ENCODE measurements at regions not wholly inside any gene's neighbourhood (a gene's known extent, or its start where the extent isn't known, plus 50 kb on each side); places are given as distances from the start of the nearest gene placed in this dataset.

- Mint-ChIP-seq H3K4me1 (peaks cover 33% of the 10 kb centered on the region), H3K9me3 (peaks cover 13% of the 10 kb centered on the region), H3K27ac (no peak overlapping the region), H3K4me3 (no peak overlapping the region), H3K27me3 (ENCODE audit: insufficient read depth) (peaks cover 19% of the 10 kb centered on the region), H3K36me3 (ENCODE audit: low read depth) (peaks cover 6% of the 10 kb centered on the region)
- Histone ChIP-seq H3K4me1 (ENCODE audit: control insufficient read depth, insufficient read depth, low read length) (peaks cover 6% of the 10 kb centered on the region), H3K4me3 (ENCODE audit: low read length) (no peak overlapping the region), H3K9ac (ENCODE audit: extremely low read depth, low read length, poor library complexity, severe bottlenecking) (no peak overlapping the region), H3K9me3 (ENCODE audit: control insufficient read depth, low read length) (peaks cover 11% of the 10 kb centered on the region), H3K36me3 (ENCODE audit: control insufficient read depth, insufficient read depth, low read length) (no peaks in the 10 kb centered on the region), H3K27ac (ENCODE audit: low read depth, low read length) (no peak overlapping the region), H3K27me3 (ENCODE audit: control insufficient read depth, insufficient read depth, low read length, poor library complexity, severe bottlenecking) (no peaks in the 10 kb centered on the region)
- 86 to 94% methylated on average over 3 to 11 of the region's 11 CpGs for WGBS, 2 experiments (ENCODE audit: insufficient coverage in 1 of 2, insufficient read length in 1 of 2)
- TF ChIP-seq CTCF (conservative IDR thresholded peaks at IDR 0.05), result peak; percentile 61
- peak; percentile 75 for DNase-seq
Observed at GRCh38 chr11:116657842-116658825, 114.7 kb downstream of the BUD13 start.

- TF ChIP-seq CTCF (conservative IDR thresholded peaks at IDR 0.05), result no peak
- H3K36me3 ChIP-seq (ENCODE audit: control insufficient read depth, insufficient read depth, low read length), result no peaks in the 10 kb centered on the region
- no peak overlapping the region for H3K9ac ChIP-seq (ENCODE audit: extremely low read depth, low read length, poor library complexity, severe bottlenecking)
- H3K9me3 Mint-ChIP-seq, result peaks cover 13% of the 10 kb centered on the region
- no peak overlapping the region for H3K27ac Mint-ChIP-seq
- peaks cover 11% of the 10 kb centered on the region for H3K9me3 ChIP-seq (ENCODE audit: control insufficient read depth, low read length)
- peaks cover 22% of the 10 kb centered on the region for H3K4me1 Mint-ChIP-seq
- DNase-seq, result no peak
- no peak overlapping the region for H3K4me3 ChIP-seq (ENCODE audit: low read length)
- no peak overlapping the region for H3K4me3 Mint-ChIP-seq
- peaks cover 7% of the 10 kb centered on the region for H3K27me3 Mint-ChIP-seq (ENCODE audit: insufficient read depth)
- peaks cover 6% of the 10 kb centered on the region for H3K36me3 Mint-ChIP-seq (ENCODE audit: low read depth)
- no peaks in the 10 kb centered on the region for H3K27me3 ChIP-seq (ENCODE audit: control insufficient read depth, insufficient read depth, low read length, poor library complexity, severe bottlenecking)
- WGBS, 2 experiments (ENCODE audit: insufficient coverage in 1 of 2, insufficient read length in 1 of 2), result 93 to 100% methylated on average over 1 to 4 of the region's 4 CpGs
- peaks cover 6% of the 10 kb centered on the region for H3K4me1 ChIP-seq (ENCODE audit: control insufficient read depth, insufficient read depth, low read length)
- H3K27ac ChIP-seq (ENCODE audit: low read depth, low read length), result no peak overlapping the region
Observed at GRCh38 chr11:116656011-116656410, 116.8 kb downstream of the BUD13 start.

GRCh38 chr11:116654526-116654925, 118.3 kb downstream of the BUD13 start:
- no peak for TF ChIP-seq CTCF (conservative IDR thresholded peaks at IDR 0.05)

More at GRCh38 chr11:116654526-116654925, 118.3 kb downstream of the BUD13 start:
- no peak overlapping the region for H3K4me3 Mint-ChIP-seq
- peaks cover 13% of the 10 kb centered on the region for H3K9me3 Mint-ChIP-seq
- H3K27me3 Mint-ChIP-seq (ENCODE audit: insufficient read depth), result peaks cover 2% of the 10 kb centered on the region
- WGBS, 2 experiments (ENCODE audit: insufficient coverage in 1 of 2, insufficient read length in 1 of 2), result 80 to 85% methylated on average over 1 of the region's 1 CpG
- Histone ChIP-seq H3K4me1 (ENCODE audit: control insufficient read depth, insufficient read depth, low read length) (peaks cover 6% of the 10 kb centered on the region), H3K9ac (ENCODE audit: extremely low read depth, low read length, poor library complexity, severe bottlenecking) (no peak overlapping the region), H3K27me3 (ENCODE audit: control insufficient read depth, insufficient read depth, low read length, poor library complexity, severe bottlenecking) (no peaks in the 10 kb centered on the region), H3K9me3 (ENCODE audit: control insufficient read depth, low read length) (peaks cover 11% of the 10 kb centered on the region), H3K4me3 (ENCODE audit: low read length) (no peak overlapping the region), H3K27ac (ENCODE audit: low read depth, low read length) (no peak overlapping the region), H3K36me3 (ENCODE audit: control insufficient read depth, insufficient read depth, low read length) (no peaks in the 10 kb centered on the region)
- no peak overlapping the region for H3K27ac Mint-ChIP-seq
- no peak for DNase-seq
- H3K4me1 Mint-ChIP-seq, result peaks cover 19% of the 10 kb centered on the region
- H3K36me3 Mint-ChIP-seq (ENCODE audit: low read depth), result peaks cover 6% of the 10 kb centered on the region

All from endodermal cell (in vitro differentiated cells).